GM23338 (cell line): ENCODE measurements at regions not wholly inside any gene's neighbourhood (a gene's known extent, or its start where the extent isn't known, plus 50 kb on each side); places are given as distances from the start of the nearest gene placed in this dataset.

Source experiments
- ATAC-seq: fragments of 200-7000 bp; cut with Tn5 transposase; 3 replicates; pipeline ENCODE4 v1.9.1; 2020
- DNase-seq: peaks from one replicate; pipeline ENCODE4 v3.0.0-alpha.2; 2015; ENCODE audit warnings: low spot score
- H2AFZ ChIP-seq: fragments of 200-600 bp; sonication (generic); 2 replicates; pipeline ENCODE4 v1.8.0; 2016; ENCODE audit warnings: antibody characterized with exemption, mild to moderate bottlenecking, moderate library complexity
- H3F3A ChIP-seq: fragments of 200-600 bp; sonication (generic); replicated peaks from 2 replicates; pipeline ENCODE4 v1.8.0; 2017; ENCODE audit warnings: antibody characterized with exemption, mixed run types, low read depth
- H3K27ac ChIP-seq: fragments of 200-600 bp; sonication (generic); 2 replicates; pipeline ENCODE4 v1.6.1; 2016; ENCODE audit warnings: low read depth
- H3K27me3 ChIP-seq: fragments of 200-600 bp; sonication (generic); 2 replicates; pipeline ENCODE4 v1.8.0; 2016; ENCODE audit warnings: mild to moderate bottlenecking, mixed run types, moderate library complexity; ENCODE audit not compliant: insufficient read depth
- H3K36me3 ChIP-seq: fragments of 200-600 bp; sonication (generic); 2 replicates; pipeline ENCODE4 v1.8.0; 2016; ENCODE audit warnings: mild to moderate bottlenecking; ENCODE audit not compliant: insufficient read depth
- H3K4me1 ChIP-seq: fragments of 200-600 bp; sonication (generic); 2 replicates; pipeline ENCODE4 v1.8.0; 2016; ENCODE audit warnings: mild to moderate bottlenecking, moderate library complexity; ENCODE audit not compliant: insufficient read depth
- H3K4me2 ChIP-seq: fragments of 200-600 bp; sonication (generic); 2 replicates; pipeline ENCODE4 v1.7.1; 2017; ENCODE audit warnings: mixed run types
- H3K4me3 ChIP-seq: fragments of 200-600 bp; sonication (generic); 2 replicates; pipeline ENCODE4 v1.6.1; 2016; ENCODE audit warnings: mixed run types
- H3K79me2 ChIP-seq: fragments of 200-600 bp; sonication (generic); replicated peaks from 2 replicates; pipeline ENCODE4 v1.8.0; 2017; ENCODE audit warnings: mild to moderate bottlenecking; ENCODE audit not compliant: insufficient read depth
- H3K9me2 ChIP-seq: fragments of 200-600 bp; sonication (generic); 2 replicates; pipeline ENCODE4 v1.8.0; 2017; ENCODE audit not compliant: insufficient read depth
- H4K20me1 ChIP-seq: fragments of 200-600 bp; sonication (generic); replicated peaks from 2 replicates; pipeline ENCODE4 v1.8.0; 2017; ENCODE audit warnings: mild to moderate bottlenecking; ENCODE audit not compliant: insufficient read depth
- H3K27ac Mint-ChIP-seq: 2 replicates; pipeline ENCODE4 v1.8.0; 2020; ENCODE audit warnings: inconsistent platforms, mild to moderate bottlenecking, moderate library complexity, mixed read lengths
- H3K27me3 Mint-ChIP-seq: 3 replicates; pipeline ENCODE4 v1.8.0; 2022; ENCODE audit warnings: low read depth, mild to moderate bottlenecking, moderate library complexity, mixed read lengths, inconsistent platforms; ENCODE audit not compliant: insufficient read depth, poor library complexity
- H3K36me3 Mint-ChIP-seq: 3 replicates; pipeline ENCODE4 v1.8.0; 2021; ENCODE audit warnings: low read depth, mild to moderate bottlenecking, inconsistent platforms, moderate library complexity, mixed read lengths
- H3K4me1 Mint-ChIP-seq: 3 replicates; pipeline ENCODE4 v1.8.0; 2020; ENCODE audit warnings: mild to moderate bottlenecking, inconsistent platforms, mixed read lengths
- H3K4me3 Mint-ChIP-seq: 3 replicates; pipeline ENCODE4 v1.8.0; 2021; ENCODE audit warnings: moderate library complexity, mild to moderate bottlenecking, inconsistent platforms, mixed read lengths
- H3K9me3 Mint-ChIP-seq: 3 replicates; pipeline ENCODE4 v1.8.0; 2020; ENCODE audit warnings: moderate library complexity, mild to moderate bottlenecking, inconsistent platforms, mixed read lengths
- CTCF ChIP-seq, 2 experiments: fragments of 200-600 bp in 1 of 2; sonication (generic) in 1 of 2; conservative IDR thresholded peaks; 2 replicates each; pipeline versions ENCODE4 v1.5.1 to v1.6.1; 2016 to 2017; ENCODE audit warnings: antibody characterized with exemption in 2 of 2, low read depth in 2 of 2, mild to moderate bottlenecking in 2 of 2, moderate library complexity in 1 of 2
- EZH2 ChIP-seq: fragments of 200-600 bp; sonication (generic); IDR thresholded peaks from one replicate; pipeline ENCODE4 v1.8.0; 2017; ENCODE audit warnings: antibody characterized with exemption, mild to moderate bottlenecking, low read depth; ENCODE audit not compliant: unreplicated experiment
- EZH2phosphoT487 ChIP-seq: fragments of 200-600 bp; sonication (generic); IDR thresholded peaks from one replicate; pipeline ENCODE4 v1.8.1; 2018; ENCODE audit warnings: antibody characterized with exemption; ENCODE audit not compliant: unreplicated experiment
- TF ChIP-seq, protein P1 (sequence below): fragments of 250-450 bp; sonication (Bioruptor Pico); IDR thresholded peaks from 2 replicates; pipeline ENCODE4 v1.5.0; 2020; ENCODE audit warnings: mild to moderate bottlenecking, moderate library complexity

DNA sequence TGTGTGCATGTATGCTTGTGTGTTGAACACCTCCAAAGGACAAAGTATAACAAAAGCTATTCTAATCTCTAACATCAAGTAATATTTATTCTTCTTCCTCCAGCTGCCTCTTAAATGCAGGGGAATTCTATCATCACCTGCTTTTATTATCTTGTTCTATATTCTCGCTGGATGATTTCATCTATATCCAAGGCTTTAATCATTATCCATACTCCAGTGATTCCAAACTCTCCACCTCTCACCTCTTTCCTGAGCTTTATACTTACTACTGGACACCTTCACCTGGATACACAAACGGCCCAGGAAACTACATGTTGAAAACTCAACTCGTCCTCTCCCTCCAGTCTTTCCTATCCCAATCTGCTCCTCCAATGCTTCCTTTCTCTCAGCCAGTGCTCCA, 418.6 kb downstream of the KLF5 start:
- Histone ChIP-seq H4K20me1 (no peaks in the 10 kb centered on the region), H2AFZ (no peak overlapping the region), H3K4me2 (no peak overlapping the region), H3K27ac (no peak overlapping the region), H3F3A (no peaks in the 10 kb centered on the region), H3K79me2 (no peaks in the 10 kb centered on the region), H3K4me1 (no peaks in the 10 kb centered on the region), H3K27me3 (no peaks in the 10 kb centered on the region), H3K4me3 (no peak overlapping the region), H3K36me3 (no peaks in the 10 kb centered on the region), H3K9me2 (no peaks in the 10 kb centered on the region)
- H3K27me3 Mint-ChIP-seq, result no peaks in the 10 kb centered on the region
- H3K4me3 Mint-ChIP-seq, result no peak overlapping the region
- no peak for DNase-seq
- no peak overlapping the region for H3K27ac Mint-ChIP-seq
- no peak for ATAC-seq
- H3K36me3 Mint-ChIP-seq, result no peaks in the 10 kb centered on the region
- no peaks in the 10 kb centered on the region for H3K4me1 Mint-ChIP-seq
- TF ChIP-seq CTCF (conservative IDR thresholded peaks at IDR 0.05; ENCODE audit: low read depth in 2 of 2), result no peak
- no peaks in the 10 kb centered on the region for H3K9me3 Mint-ChIP-seq

DNA sequence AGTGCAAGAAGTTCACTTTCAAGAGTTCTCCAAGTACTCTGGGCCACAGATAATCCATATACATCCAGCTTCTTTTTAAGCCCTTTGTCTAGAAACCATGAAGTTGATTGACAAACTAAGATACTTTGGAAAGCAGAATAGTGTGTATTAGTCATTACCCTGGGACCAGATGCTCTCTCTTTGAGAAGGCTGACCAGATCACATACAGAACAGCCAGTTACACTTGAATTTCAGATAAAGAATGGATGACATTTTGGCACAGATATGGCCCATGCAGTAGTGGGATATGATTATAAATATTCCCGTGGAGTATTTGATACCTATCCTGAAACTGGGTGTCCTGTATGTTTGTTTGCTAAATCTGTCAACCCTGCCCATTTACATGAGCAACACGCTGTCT, 414.2 kb downstream of the KLF5 start:
- Mint-ChIP-seq H3K27me3 (peaks cover 1% of the 10 kb centered on the region), H3K36me3 (no peaks in the 10 kb centered on the region), H3K4me3 (no peak overlapping the region), H3K4me1 (no peaks in the 10 kb centered on the region), H3K9me3 (peaks cover 2% of the 10 kb centered on the region; the same call in 1 of the 3 replicates), H3K27ac (no peak overlapping the region)
- no peaks in the 10 kb centered on the region for H4K20me1 ChIP-seq
- no peaks in the 10 kb centered on the region for H3F3A ChIP-seq
- no peaks in the 10 kb centered on the region for H3K36me3 ChIP-seq
- no peaks in the 10 kb centered on the region for H3K27me3 ChIP-seq
- ATAC-seq (no peak), DNase-seq (no peak)
- H3K9me2 ChIP-seq, result no peaks in the 10 kb centered on the region; the same call in 1 of the 2 replicates
- H3K4me3 ChIP-seq, result no peak overlapping the region
- no peaks in the 10 kb centered on the region for H3K79me2 ChIP-seq
- no peak overlapping the region for H3K4me2 ChIP-seq
- TF ChIP-seq, protein P1, sequence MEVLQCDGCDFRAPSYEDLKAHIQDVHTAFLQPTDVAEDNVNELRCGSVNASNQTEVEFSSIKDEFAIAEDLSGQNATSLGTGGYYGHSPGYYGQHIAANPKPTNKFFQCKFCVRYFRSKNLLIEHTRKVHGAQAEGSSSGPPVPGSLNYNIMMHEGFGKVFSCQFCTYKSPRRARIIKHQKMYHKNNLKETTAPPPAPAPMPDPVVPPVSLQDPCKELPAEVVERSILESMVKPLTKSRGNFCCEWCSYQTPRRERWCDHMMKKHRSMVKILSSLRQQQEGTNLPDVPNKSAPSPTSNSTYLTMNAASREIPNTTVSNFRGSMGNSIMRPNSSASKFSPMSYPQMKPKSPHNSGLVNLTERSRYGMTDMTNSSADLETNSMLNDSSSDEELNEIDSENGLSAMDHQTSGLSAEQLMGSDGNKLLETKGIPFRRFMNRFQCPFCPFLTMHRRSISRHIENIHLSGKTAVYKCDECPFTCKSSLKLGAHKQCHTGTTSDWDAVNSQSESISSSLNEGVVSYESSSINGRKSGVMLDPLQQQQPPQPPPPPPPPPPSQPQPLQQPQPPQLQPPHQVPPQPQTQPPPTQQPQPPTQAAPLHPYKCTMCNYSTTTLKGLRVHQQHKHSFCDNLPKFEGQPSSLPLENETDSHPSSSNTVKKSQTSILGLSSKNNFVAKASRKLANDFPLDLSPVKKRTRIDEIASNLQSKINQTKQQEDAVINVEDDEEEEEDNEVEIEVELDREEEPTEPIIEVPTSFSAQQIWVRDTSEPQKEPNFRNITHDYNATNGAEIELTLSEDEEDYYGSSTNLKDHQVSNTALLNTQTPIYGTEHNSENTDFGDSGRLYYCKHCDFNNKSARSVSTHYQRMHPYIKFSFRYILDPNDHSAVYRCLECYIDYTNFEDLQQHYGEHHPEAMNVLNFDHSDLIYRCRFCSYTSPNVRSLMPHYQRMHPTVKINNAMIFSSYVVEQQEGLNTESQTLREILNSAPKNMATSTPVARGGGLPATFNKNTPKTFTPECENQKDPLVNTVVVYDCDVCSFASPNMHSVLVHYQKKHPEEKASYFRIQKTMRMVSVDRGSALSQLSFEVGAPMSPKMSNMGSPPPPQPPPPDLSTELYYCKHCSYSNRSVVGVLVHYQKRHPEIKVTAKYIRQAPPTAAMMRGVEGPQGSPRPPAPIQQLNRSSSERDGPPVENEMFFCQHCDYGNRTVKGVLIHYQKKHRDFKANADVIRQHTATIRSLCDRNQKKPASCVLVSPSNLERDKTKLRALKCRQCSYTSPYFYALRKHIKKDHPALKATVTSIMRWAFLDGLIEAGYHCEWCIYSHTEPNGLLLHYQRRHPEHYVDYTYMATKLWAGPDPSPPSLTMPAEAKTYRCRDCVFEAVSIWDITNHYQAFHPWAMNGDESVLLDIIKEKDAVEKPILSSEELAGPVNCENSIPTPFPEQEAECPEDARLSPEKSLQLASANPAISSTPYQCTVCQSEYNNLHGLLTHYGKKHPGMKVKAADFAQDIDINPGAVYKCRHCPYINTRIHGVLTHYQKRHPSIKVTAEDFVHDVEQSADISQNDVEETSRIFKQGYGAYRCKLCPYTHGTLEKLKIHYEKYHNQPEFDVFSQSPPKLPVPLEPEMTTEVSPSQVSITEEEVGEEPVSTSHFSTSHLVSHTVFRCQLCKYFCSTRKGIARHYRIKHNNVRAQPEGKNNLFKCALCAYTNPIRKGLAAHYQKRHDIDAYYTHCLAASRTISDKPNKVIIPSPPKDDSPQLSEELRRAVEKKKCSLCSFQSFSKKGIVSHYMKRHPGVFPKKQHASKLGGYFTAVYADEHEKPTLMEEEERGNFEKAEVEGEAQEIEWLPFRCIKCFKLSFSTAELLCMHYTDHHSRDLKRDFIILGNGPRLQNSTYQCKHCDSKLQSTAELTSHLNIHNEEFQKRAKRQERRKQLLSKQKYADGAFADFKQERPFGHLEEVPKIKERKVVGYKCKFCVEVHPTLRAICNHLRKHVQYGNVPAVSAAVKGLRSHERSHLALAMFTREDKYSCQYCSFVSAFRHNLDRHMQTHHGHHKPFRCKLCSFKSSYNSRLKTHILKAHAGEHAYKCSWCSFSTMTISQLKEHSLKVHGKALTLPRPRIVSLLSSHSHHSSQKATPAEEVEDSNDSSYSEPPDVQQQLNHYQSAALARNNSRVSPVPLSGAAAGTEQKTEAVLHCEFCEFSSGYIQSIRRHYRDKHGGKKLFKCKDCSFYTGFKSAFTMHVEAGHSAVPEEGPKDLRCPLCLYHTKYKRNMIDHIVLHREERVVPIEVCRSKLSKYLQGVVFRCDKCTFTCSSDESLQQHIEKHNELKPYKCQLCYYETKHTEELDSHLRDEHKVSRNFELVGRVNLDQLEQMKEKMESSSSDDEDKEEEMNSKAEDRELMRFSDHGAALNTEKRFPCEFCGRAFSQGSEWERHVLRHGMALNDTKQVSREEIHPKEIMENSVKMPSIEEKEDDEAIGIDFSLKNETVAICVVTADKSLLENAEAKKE (CRISPR knock-in tag), result no peak
- TF ChIP-seq EZH2 (no peak), EZH2phosphoT487 (no peak), CTCF (conservative IDR thresholded peaks at IDR 0.05; ENCODE audit: low read depth in 2 of 2) (no peak)
- no peak overlapping the region for H2AFZ ChIP-seq
- no peak overlapping the region for H3K27ac ChIP-seq
- no peaks in the 10 kb centered on the region for H3K4me1 ChIP-seq
